ENCODE measurements at regions not wholly inside any gene's neighbourhood (a gene's known extent, or its start where the extent isn't known, plus 50 kb on each side); places are given as distances from the start of the nearest gene placed in this dataset.

- Histone ChIP-seq H3K4me3 (no peak overlapping the region), H3K36me3 (no peaks in the 10 kb centered on the region), H3K4me1 (no peaks in the 10 kb centered on the region), H3K27me3 (no peaks in the 10 kb centered on the region), H3K9me3 (no peaks in the 10 kb centered on the region), H3K27ac (no peak overlapping the region)
- ATAC-seq (no peak), DNase-seq (no peak)
- 68 to 85% (median 82%) methylated on average over 2 of the region's 2 CpGs for WGBS, 4 donors
- TF ChIP-seq POLR2A (IDR thresholded peaks at IDR 0.05) = no peak
- TF ChIP-seq CTCF (IDR thresholded peaks at IDR 0.05) = no peak
- intact Hi-C loops (cut with DNase I) = no loop called here
Observed at GRCh38 chr6:122207061-122207460, 192.4 kb upstream of the HSF2 start.

GRCh38 chr6:122207794-122208193 is 191.7 kb upstream of the HSF2 start:
- Histone ChIP-seq H3K36me3 (no peaks in the 10 kb centered on the region), H3K27me3 (no peaks in the 10 kb centered on the region), H3K4me3 (no peak overlapping the region), H3K4me1 (no peaks in the 10 kb centered on the region), H3K27ac (no peak overlapping the region), H3K9me3 (no peaks in the 10 kb centered on the region)
- no peak for ATAC-seq
- DNase-seq = no peak
- intact Hi-C loops (cut with DNase I) = no loop called here
- TF ChIP-seq POLR2A (IDR thresholded peaks at IDR 0.05) = no peak
- no peak for TF ChIP-seq CTCF (IDR thresholded peaks at IDR 0.05)

DNA sequence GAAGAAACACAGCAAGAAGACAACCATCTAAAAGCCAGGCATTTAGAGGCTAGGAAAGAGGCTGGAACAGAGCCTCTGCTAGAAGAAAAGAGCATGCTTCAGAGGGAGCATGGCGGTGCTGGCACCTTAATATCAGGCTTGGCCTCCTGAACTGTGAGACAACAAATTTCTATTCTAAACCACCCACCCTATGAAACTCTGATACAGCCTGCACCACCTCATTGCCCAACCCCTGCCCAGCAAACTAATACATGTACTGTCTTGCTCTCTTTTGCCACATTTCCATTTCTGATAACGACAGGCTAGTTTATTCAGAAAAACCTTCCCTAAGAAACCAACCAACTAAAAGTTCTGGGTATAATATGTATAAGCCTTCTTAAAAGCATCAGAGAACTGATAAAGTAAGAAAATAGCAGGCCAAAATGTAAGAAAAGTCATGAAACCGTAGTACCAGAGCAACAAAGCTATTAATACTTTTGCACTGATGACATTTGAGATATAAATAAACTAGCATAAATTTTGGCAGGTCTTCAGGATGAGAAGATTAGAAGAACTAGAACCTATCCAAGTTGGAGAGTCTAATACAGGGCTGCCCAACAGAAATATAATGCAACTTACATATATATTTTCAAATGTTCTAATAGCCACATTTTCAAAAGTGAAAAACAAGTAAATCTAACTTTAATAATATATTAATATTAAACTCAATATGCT is 184.7 kb upstream of the HSF2 start:
- DNase-seq = no peak
- 64 to 66% (median 66%) methylated on average over 3 of the region's 3 CpGs for WGBS, 4 donors
- H3K27ac ChIP-seq = no peak overlapping the region
- no peaks in the 10 kb centered on the region for H3K36me3 ChIP-seq
- ATAC-seq = no peak
- no peaks in the 10 kb centered on the region for H3K27me3 ChIP-seq
- no peak for TF ChIP-seq POLR2A (IDR thresholded peaks at IDR 0.05)
- TF ChIP-seq CTCF (IDR thresholded peaks at IDR 0.05) = no peak
- no peak overlapping the region for H3K4me3 ChIP-seq
- H3K4me1 ChIP-seq = no peaks in the 10 kb centered on the region
- H3K9me3 ChIP-seq = no peaks in the 10 kb centered on the region
- intact Hi-C loops (cut with DNase I) = no loop called here

GRCh38 chr6:122220254-122220653 is 179.2 kb upstream of the HSF2 start:
- TF ChIP-seq POLR2A (IDR thresholded peaks at IDR 0.05) (no peak), CTCF (IDR thresholded peaks at IDR 0.05) (no peak)
- intact Hi-C loops (cut with DNase I) = no loop called here
- H3K4me1 ChIP-seq = no peaks in the 10 kb centered on the region
- DNase-seq (no peak), ATAC-seq (no peak)
- no peak overlapping the region for H3K4me3 ChIP-seq
- no peaks in the 10 kb centered on the region for H3K27me3 ChIP-seq
- WGBS, 4 donors = 83 to 88% (median 85%) methylated on average over 2 of the region's 2 CpGs
- H3K27ac ChIP-seq = no peak overlapping the region
- no peaks in the 10 kb centered on the region for H3K36me3 ChIP-seq
- no peaks in the 10 kb centered on the region for H3K9me3 ChIP-seq

All from heart left ventricle (tissue), 16 donors.